ENCODE measurements at regions not wholly inside any gene's neighbourhood (a gene's known extent, or its start where the extent isn't known, plus 50 kb on each side); places are given as distances from the start of the nearest gene placed in this dataset.
"Not testable (repeated sequence)": the region's sequence is repeated elsewhere in the genome, so short reads cannot be mapped to it uniquely, and the experiment has no call there.

DNA sequence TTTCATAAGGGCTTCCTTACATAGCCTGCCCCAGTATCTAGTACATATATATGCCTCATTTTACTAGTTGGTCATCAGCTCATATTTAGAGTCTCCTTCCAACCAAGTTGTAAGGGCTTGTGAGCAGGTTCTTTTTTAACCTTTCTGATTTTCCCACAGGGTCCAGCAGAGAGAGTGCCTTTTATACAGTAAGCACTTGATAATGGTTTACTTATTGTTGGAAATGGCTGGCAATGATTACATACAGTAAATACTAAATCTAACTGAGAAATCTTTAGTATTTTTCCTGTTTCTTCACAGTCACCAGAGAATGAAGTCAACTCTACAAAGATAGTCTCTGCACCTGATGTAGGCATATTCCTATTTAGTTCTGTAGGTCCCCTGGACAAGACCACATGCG lies 135.1 kb upstream of the B3GAT2 start:
- H3K4me3 ChIP-seq (ENCODE audit: low read depth, low read length), result no peak overlapping the region
- TF ChIP-seq, protein P1, sequence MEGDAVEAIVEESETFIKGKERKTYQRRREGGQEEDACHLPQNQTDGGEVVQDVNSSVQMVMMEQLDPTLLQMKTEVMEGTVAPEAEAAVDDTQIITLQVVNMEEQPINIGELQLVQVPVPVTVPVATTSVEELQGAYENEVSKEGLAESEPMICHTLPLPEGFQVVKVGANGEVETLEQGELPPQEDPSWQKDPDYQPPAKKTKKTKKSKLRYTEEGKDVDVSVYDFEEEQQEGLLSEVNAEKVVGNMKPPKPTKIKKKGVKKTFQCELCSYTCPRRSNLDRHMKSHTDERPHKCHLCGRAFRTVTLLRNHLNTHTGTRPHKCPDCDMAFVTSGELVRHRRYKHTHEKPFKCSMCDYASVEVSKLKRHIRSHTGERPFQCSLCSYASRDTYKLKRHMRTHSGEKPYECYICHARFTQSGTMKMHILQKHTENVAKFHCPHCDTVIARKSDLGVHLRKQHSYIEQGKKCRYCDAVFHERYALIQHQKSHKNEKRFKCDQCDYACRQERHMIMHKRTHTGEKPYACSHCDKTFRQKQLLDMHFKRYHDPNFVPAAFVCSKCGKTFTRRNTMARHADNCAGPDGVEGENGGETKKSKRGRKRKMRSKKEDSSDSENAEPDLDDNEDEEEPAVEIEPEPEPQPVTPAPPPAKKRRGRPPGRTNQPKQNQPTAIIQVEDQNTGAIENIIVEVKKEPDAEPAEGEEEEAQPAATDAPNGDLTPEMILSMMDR (IDR thresholded peaks at IDR 0.05; ENCODE audit: low read depth, low read length), result no peak

DNA sequence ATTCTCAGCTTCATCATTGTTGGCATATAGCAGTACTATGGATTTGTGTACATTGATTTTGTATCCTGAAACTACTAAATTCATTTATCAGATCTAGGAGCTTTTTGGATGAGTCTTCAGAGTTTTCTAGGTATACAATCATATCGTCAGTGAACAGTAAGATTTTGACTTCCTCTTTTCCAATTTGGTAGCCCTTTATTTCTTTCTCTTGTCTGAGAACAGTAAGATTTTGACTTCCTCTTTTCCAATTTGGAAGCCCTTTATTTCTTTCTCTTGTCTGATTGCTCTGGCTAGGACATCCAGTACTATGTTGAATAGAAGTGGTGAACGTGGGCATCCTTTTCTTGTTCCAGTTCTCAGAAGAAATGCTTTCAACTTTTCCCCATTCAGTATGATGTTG lies 140.4 kb upstream of the B3GAT2 start:
- not testable (repeated sequence) for H3K4me3 ChIP-seq (ENCODE audit: low read depth, low read length)

DNA sequence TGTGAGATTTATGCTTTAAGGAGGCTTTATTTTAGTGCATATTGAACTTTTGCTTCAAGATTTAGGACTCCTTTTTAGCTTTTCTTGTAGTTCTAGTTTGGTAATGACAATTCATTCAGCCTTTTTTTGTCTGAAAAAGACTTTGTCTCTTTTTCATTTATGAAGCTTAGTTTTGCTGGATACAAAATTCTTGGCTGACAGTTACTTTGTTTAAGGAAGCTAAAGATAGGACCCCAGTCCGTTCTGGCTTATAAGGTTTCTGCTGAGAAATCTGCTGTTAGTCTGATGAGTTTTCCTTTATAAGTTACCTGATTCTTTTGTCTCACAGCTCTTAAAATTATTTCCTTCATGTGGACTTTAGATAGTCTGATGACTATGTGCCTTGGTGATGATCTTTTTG lies 142.8 kb upstream of the B3GAT2 start:
- no peak overlapping the region for H3K4me3 ChIP-seq (ENCODE audit: low read depth, low read length)

DNA sequence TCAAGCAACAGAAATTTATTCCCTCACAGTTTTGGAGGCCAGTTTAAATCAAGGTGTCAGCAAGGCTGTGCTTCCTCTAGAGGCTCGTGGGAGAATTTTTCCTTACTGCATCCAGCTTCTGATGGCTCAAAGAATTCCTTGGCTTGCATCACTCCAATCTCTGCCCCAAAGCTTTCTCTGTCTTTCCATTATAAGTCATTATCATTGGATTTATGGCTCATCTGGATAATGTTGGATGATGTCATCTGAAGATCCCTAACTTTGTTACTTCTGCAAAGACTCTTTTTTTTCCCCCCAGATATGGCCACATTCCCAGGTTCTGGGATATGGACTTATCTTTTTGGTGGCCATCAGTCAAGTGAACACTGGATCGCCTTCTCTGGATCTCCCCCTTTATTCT lies 146.3 kb upstream of the B3GAT2 start:
- TF ChIP-seq, protein P1 (IDR thresholded peaks at IDR 0.05; ENCODE audit: low read depth, low read length), result no peak
- H3K4me3 ChIP-seq (ENCODE audit: low read depth, low read length), result no peak overlapping the region

More for the DNA sequence above, 142.8 kb upstream of the B3GAT2 start:
- TF ChIP-seq, protein P1 (IDR thresholded peaks at IDR 0.05; ENCODE audit: low read depth, low read length), result no peak

DNA sequence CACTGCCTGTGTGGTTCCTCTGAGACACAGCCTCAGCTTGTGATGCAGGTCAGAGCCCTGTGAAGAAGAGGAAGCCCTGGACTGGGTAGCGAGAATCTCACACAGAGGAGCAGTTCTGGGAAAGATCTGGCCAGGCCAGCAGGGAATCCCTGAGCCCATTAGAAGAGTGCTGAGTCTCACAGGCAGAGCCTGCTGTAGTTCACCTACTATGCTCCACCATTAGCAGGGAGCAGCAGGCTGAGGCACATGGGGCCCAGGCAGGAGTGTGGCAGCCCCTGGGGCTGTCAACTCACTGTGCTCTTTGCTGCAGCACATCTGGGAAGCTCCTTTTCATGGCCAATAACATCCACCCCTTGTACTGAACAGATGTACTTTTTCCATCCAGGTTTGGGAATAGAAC lies 146.8 kb upstream of the B3GAT2 start:
- TF ChIP-seq, protein P1 (IDR thresholded peaks at IDR 0.05; ENCODE audit: low read depth, low read length), result no peak

DNA sequence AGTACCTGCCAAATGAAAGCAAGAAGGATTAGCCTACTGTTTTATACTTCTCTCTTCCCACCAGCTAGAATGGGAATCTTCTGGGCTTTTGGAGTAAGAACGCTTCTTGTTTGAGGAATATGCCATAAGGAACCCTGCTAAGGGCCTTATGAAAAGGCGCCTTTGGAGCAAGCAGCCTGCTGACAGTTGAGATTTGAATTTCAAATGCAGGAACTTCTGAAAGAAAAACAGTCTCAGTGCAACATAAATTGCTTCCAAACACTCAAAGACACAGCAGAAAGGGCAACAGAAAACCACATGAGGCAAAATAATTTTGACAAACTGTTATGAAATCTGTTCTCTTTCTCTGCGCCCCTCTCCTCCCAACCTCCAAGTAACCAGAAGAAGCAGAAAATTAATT lies 149.4 kb upstream of the B3GAT2 start:
- H3K4me3 ChIP-seq (ENCODE audit: low read depth, low read length), result no peak overlapping the region
- TF ChIP-seq, protein P1 (IDR thresholded peaks at IDR 0.05; ENCODE audit: low read depth, low read length), result no peak

More for the DNA sequence above, 146.8 kb upstream of the B3GAT2 start:
- H3K4me3 ChIP-seq (ENCODE audit: low read depth, low read length), result no peak overlapping the region

DNA sequence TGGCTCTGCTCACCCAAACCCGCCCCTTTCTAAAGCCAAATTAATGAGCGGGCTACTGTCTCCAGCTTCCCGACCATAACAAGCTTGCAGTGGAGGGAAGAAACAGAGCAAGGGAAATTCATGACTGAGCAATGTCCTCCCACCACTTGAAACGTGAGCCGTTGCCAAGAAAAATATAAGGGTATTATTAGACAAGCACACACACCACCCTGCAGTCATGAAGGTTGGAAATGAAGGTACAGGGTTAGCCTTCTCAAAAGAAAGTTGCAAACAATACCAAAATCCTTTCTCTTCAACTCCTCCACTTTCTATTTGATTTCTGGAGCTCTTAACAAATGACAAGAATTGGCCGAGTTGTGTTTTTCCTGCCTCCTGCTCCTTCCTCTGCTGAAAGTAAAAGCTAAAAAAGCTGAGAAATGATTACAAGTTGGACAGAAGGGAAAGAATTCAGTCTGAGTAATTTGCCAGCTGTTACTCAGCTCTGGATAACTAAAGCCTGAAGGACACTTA lies 151.1 kb upstream of the B3GAT2 start:
- TF ChIP-seq, protein P1 (IDR thresholded peaks at IDR 0.05; ENCODE audit: low read depth, low read length), result no peak
- peak overlapping the region; percentile 47 for H3K4me3 ChIP-seq (ENCODE audit: low read depth, low read length)

DNA sequence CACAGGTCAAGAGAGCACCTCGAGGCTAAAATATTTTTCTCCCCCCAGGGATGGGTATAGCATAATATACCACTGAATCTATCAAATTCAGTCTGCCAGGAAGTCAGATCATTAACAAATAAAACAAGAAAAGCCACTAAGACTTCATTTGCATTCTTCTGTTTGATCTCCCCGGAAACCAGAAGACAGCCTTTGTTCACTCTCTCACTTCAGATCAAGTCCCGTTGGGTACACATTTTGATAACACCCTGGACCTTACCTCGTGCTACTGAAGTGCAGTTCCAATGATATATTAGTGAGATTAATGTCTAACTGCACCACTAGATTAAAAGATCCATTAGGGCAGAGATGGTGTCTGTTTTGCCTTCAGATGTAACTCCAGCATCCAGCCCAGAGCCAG lies 157.7 kb upstream of the B3GAT2 start:
- H3K4me3 ChIP-seq (ENCODE audit: low read depth, low read length), result no peak overlapping the region
- TF ChIP-seq, protein P1 (IDR thresholded peaks at IDR 0.05; ENCODE audit: low read depth, low read length), result no peak

Data from WI38 (cell line).